ENCODE measurements at regions not wholly inside any gene's neighbourhood (a gene's known extent, or its start where the extent isn't known, plus 50 kb on each side); places are given as distances from the start of the nearest gene placed in this dataset.

DNA sequence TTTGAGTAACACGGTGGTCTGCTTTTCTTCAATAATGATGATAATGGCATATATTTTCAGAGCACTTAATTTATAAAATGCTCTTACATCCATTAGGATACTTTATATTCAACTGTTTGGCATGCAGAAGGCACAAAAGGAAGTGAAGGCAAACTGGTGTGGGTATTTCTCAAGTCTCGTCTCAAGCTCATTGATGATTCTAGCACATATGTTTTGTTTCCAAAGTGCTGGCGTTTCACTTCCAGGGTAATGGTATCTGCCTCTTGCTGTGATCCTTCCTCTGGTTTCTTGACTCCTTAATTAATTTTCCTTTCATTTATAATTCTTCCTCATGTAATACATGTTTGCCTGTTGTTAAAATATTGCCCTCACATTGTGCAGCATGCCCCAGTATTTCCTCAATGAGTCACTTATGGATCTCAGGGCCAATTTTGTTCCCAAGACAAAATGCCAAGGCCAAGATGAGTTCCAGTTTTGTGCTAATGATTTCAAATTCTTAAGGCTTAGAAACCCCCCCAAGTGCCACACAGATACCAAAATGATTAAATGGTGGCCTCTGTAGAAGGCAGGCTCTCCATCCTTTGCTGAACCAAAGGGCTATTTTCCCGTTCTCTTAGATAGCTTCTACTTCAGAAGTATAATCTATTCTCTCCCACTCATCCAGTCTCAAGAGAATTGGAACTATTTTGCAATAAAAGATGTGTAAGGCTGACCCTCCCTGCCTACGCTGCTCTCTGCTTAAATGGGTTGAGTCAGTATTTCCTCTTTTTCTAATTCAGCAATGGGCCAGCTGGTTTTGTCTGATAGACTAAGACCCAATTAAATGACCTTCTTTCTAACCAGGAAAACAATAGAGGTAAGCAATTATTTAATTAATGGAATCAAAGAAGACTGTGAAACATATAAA lies 171.2 kb downstream of the ZNF365 start:
- no peak for DNase-seq (ENCODE audit: low read depth in 1 of 2, low spot score in 1 of 2)

DNA sequence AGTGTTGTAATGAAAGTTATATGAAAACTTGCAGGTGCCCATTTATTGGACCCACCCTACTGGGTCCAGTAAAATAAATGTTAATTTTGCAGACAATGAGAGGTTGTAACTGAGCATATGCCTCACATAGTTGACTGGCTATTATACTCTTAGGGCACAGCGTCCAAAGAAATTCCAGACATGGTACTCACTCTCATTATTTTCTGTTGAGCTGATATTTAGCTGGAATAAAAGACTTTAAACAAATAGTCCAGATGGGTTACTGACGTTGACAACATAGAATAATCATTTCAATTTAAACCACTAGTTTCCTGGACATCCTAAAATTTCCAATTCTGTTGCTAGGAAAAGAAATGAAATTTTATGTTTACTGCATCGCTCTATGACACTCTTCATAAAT lies 174.5 kb downstream of the ZNF365 start:
- DNase-seq (ENCODE audit: low read depth in 1 of 2, low spot score in 1 of 2), result no peak

DNA sequence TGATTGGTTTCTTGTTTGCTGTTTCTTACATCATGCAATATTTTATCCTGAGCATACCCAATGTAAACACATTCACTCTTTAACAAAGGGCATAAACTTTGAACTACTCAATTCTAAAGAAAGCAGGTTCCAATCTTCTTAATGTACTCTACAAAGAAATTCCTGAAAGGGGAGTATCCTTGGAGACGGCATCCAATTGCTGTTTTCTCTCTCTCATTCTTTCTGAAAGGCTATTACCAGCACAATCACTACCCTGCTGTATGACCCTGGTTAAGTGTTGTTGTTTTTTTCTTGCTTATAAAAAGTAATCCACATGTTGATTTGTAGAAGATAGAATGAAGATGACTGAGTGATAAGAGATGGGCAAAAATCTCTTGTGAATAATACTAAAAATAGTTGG lies 176.0 kb downstream of the ZNF365 start:
- DNase-seq (ENCODE audit: low read depth in 1 of 2, low spot score in 1 of 2), result no peak

GRCh38 chr10:62554632-62555199 lies 180.5 kb downstream of the ZNF365 start:
- no peak for DNase-seq (ENCODE audit: low read depth in 1 of 2, low spot score in 1 of 2)

GRCh38 chr10:62559481-62560200 lies 185.5 kb downstream of the ZNF365 start:
- DNase-seq (ENCODE audit: low read depth in 1 of 2, low spot score in 1 of 2), result no peak

DNA sequence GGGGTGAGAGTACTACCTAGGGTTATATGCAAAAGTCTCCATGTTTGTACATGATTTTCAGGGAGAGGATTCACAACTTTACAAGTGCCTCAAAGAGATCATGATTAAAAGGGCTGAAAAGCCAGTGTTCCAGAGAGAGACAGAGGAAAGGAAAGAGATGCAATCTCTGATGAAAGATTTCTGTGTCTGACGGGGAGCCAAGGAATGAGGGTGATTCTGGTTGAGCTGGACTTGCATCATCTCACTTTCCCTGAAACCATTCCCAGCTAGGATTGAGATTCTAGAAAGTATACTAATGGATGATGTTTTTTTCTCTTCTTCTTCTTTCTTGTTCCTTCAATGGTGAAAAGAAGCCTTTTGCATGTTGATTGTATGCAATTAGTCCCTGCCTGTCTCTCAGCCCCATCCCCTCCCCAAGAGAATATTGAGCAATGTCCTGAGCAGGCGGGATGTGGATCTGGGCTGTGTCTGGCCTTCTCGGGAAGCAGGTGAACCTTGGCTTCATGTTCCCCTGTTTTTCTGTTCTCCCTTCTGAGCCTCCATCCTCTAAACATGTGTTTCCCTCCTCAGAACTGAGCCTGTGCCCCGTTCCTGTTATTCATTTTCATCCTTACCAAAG lies 186.1 kb downstream of the ZNF365 start:
- DNase-seq (ENCODE audit: low read depth in 1 of 2, low spot score in 1 of 2), result no peak

DNA sequence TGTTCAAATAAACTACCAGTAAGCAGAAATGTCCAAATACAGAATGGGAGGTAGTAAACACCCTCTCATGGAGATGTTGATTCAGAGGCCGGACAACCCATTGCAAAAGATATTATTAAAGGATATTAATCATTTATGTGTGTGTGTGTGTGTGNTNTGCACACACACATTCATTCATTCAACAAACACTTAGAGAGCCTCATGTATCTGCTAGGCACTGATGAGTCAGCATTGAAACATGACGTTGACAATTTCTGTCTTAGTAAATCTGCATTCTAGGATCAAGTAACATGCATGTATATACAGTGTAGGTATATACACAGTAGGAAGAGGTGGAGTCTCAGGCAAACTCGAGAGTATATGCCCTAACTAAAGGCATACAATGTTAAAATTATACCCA lies 187.0 kb downstream of the ZNF365 start:
- DNase-seq (ENCODE audit: low read depth in 1 of 2, low spot score in 1 of 2), result no peak

DNA sequence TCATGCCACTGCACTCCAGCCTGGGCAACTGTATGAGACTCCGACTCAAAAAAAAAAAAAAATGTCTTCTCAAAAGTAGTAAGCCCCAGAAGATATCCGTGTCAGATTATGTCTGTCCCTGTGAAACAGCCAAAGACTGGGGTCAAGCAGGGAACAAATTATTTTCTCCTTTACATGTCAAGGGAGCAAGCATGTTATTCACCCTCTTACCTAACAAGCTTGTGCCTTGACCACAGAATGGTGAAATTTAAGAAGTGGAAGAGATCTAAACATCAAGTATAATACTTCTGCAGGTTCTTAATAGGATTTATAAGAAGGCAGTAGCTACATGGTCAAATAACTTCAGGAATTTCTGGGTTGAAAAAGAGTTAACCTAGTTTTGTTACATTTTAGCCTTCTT lies 187.9 kb downstream of the ZNF365 start:
- no peak for DNase-seq (ENCODE audit: low read depth in 1 of 2, low spot score in 1 of 2)

GRCh38 chr10:62562795-62563194 lies 188.6 kb downstream of the ZNF365 start:
- no peak for DNase-seq (ENCODE audit: low read depth in 1 of 2, low spot score in 1 of 2)

DNA sequence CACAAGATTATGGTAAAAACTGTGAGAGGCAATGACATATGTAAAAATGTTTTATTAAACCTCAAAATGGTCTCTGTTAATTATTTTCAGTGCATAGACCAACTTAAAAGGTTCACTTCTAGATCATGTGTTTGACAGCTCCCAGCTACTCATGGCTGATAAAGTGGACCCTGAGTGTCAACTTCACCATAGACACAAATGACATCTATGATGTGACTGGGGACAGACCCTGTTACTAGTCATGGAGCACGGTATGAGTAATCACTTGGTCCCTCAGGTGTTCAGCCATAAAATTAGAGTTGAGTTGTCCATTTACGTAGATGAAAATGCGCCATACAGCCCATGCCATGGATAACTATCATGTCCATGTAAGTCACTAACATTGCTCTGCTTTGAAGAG lies 199.8 kb downstream of the ZNF365 start:
- DNase-seq (ENCODE audit: low read depth in 1 of 2, low spot score in 1 of 2), result no peak

DNA sequence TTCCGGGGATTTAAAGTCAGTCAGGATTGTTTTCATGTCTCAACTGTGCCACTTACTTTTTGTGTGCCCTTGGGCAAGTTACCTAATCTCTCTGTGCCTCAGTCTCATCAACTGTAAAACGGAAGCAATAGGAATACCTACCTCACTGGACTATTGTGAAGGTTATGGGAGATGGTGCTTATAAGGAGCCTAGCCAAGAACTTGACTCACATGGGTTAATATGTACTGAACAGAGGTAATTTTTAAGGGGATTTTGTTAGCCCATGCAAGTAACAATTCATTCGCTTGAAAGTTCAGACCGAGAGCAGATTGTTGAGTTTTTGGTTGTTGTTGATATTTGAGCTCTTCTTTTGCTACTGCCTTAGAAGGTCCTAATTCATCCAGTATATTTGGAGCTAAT lies 202.9 kb downstream of the ZNF365 start:
- DNase-seq (ENCODE audit: low read depth in 1 of 2, low spot score in 1 of 2), result no peak

GRCh38 chr10:62577666-62578291 lies 203.6 kb downstream of the ZNF365 start:
- no peak for DNase-seq (ENCODE audit: low read depth in 1 of 2, low spot score in 1 of 2)

DNA sequence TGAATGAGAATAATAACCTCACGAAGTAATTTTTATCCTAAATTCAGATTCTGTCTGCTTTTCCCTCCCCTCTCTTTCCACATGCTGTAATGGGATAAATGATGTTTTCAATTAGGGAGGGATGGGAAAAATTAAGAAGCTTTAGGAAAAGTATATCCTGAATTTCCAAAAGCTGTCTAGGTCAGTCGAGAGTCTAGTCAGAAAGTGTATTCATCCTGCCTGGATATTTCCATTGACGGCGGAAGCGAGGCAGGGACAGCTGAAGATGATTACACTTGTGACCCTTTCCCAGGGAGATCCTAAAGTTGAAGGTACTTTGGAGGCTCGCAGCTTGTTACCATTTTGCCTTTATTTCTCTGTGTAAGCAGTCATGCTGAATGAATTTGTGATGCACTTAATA lies 204.1 kb downstream of the ZNF365 start:
- DNase-seq (ENCODE audit: low read depth in 1 of 2, low spot score in 1 of 2), result no peak

GRCh38 chr10:62578916-62579315 lies 204.7 kb downstream of the ZNF365 start:
- DNase-seq (ENCODE audit: low read depth in 1 of 2, low spot score in 1 of 2), result no peak

- no peak for DNase-seq (ENCODE audit: low read depth in 1 of 2, low spot score in 1 of 2)
These were observed 206.2 kb downstream of the ZNF365 start for GRCh38 chr10:62580396-62580795.

DNA sequence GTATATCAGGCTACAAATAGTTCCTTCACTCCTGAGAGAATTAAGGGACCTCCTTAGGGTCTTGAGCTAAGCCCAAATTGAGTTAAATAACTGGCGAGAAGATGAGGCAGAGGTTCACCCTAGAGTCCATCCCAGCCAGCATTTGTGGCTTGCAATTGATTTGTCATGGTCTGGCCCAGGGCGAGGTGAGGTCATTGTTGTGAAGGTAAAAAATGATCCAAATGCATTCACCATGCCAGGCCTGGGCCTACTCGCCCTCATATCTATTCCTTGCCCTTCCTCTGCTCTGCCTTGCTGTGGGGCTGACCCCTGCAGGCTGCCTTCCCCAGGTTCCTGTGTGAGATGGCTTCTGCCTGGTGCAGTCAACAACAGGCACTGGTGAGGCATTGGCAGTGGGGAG lies 207.2 kb downstream of the ZNF365 start:
- DNase-seq (ENCODE audit: low read depth in 1 of 2, low spot score in 1 of 2), result no peak

DNA sequence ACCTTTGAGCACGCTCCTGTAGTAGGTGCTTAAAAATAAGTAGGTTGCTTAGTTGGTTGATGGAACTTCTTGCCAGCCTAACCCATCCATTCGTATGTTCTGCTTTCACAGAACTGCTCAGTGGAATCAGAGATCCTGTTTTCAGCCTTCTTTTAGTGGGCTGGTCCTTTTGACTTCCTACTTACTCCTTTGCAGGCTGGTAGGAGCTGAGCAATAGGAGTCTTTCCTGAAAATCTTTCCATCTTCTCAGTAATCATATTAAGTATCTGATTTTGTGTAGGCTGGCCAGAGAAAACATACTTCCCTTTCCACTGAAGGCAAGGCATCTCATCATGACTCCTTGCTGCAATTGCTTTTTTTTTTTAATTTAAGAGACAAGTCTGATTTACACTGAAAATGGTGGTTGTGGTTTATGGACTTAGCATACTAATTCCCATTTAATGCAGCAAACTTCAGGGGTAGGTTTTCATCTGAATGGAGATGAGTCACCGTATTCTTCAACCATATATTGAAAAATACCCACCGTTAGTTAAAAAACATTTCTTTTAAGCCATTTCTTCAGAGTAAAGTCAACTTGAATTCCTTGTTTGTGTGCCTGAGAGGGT lies 208.0 kb downstream of the ZNF365 start:
- no peak for DNase-seq (ENCODE audit: low read depth in 1 of 2, low spot score in 1 of 2)

GRCh38 chr10:62582804-62583208 lies 208.6 kb downstream of the ZNF365 start:
- DNase-seq (ENCODE audit: low read depth in 1 of 2, low spot score in 1 of 2), result no peak

DNA sequence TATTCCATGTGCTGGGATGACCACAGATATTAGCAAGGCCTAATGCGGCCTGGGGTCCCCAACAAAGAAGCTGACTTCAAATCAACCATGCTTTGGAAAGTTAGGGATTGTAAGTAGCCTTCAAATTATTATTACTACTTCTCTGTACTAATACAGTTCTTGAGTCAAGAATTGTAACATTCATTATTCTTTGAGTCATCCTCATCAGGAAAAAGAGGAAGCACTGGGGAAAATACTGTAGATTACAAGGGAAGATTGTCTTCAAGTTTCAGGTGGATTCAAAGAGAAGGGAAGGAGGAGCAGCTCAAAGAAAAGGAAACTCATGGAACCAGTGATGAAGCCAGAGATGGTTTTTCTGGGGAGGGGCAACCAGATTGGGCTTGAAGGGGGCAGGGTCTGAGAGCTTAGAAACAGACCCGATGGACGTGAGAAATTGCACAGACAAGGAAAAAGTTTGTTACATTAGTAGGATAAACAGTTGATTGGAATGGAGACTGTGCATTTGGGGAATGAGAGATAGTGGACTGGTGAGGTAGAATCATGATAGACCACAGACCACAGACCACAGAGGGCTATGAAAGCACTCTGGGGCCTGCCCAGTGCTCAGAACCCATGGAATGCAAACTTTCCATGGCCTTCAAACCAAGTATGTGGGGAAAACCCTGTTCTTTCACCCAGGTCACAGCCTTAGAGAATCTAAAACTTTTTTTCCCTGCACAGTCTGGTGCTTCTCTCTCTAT lies 209.9 kb downstream of the ZNF365 start:
- no peak for DNase-seq (ENCODE audit: low read depth in 1 of 2, low spot score in 1 of 2)

- no peak for DNase-seq (ENCODE audit: low read depth in 1 of 2, low spot score in 1 of 2)
These were observed 210.6 kb downstream of the ZNF365 start for GRCh38 chr10:62584731-62585130.

Measured in stimulated activated CD4-positive, alpha-beta T cell treated with anti-CD3 and anti-CD28 coated beads, Interleukin-15, amount 100 ng/mL, for 1 hour (primary cell).